Loucy (cell line): ENCODE measurements at regions not wholly inside any gene's neighbourhood (a gene's known extent, or its start where the extent isn't known, plus 50 kb on each side); places are given as distances from the start of the nearest gene placed in this dataset.

Experiments used
- H2AFZ ChIP-seq: fragments of 200-600 bp; sonication (generic); 2 replicates; pipeline ENCODE4 v1.6.0; 2016; ENCODE audit warnings: antibody characterized with exemption, mild to moderate bottlenecking, low read length, moderate library complexity
- H3F3A ChIP-seq: fragments of 200-600 bp; 2 replicates; pipeline ENCODE4 v1.6.0; 2016; ENCODE audit warnings: antibody characterized with exemption, low read depth, mild to moderate bottlenecking
- H3K27me3 ChIP-seq: fragments of 200-600 bp; sonication (generic); 2 replicates; pipeline ENCODE4 v1.6.1; 2014; ENCODE audit warnings: low read length, mild to moderate bottlenecking; ENCODE audit not compliant: insufficient read depth, poor library complexity, severe bottlenecking
- H3K36me3 ChIP-seq: fragments of 200-600 bp; sonication (generic); 2 replicates; pipeline ENCODE4 v1.6.1; 2016; ENCODE audit warnings: low read length; ENCODE audit not compliant: insufficient read depth
- H3K4me1 ChIP-seq: fragments of 200-600 bp; sonication (generic); 2 replicates; pipeline ENCODE4 v1.5.1; 2014; ENCODE audit warnings: low read length, mild to moderate bottlenecking; ENCODE audit not compliant: insufficient read depth, poor library complexity, severe bottlenecking
- H3K4me2 ChIP-seq: fragments of 200-600 bp; sonication (generic); 2 replicates; pipeline ENCODE4 v1.6.0; 2014; ENCODE audit warnings: antibody characterized with exemption, low read length, low read depth, mild to moderate bottlenecking; ENCODE audit not compliant: poor library complexity, severe bottlenecking
- H3K4me3 ChIP-seq: fragments of 200-600 bp; sonication (generic); 2 replicates; pipeline ENCODE4 v1.5.1; 2014; ENCODE audit warnings: low read length, mild to moderate bottlenecking, mixed read lengths; ENCODE audit not compliant: poor library complexity, severe bottlenecking
- H3K79me2 ChIP-seq: fragments of 200-600 bp; sonication (generic); 2 replicates; pipeline ENCODE4 v1.6.1; 2014; ENCODE audit warnings: low read length; ENCODE audit not compliant: insufficient read depth
- H3K9ac ChIP-seq: fragments of 200-600 bp; sonication (generic); 2 replicates; pipeline ENCODE4 v1.6.0; 2014; ENCODE audit warnings: mild to moderate bottlenecking, low read depth, low read length, moderate library complexity; ENCODE audit not compliant: poor library complexity, severe bottlenecking
- H3K9me2 ChIP-seq: fragments of 200-600 bp; sonication (generic); replicated peaks from 2 replicates; pipeline ENCODE4 v1.6.1; 2016; ENCODE audit warnings: low read depth, low read length, mixed read lengths
- H3K9me3 ChIP-seq: fragments of 200-600 bp; sonication (generic); 2 replicates; pipeline ENCODE4 v1.6.1; 2014; ENCODE audit warnings: mild to moderate bottlenecking, antibody characterized with exemption, low read length, low read depth; ENCODE audit not compliant: insufficient read depth
- H4K20me1 ChIP-seq: fragments of 200-600 bp; sonication (generic); 2 replicates; pipeline ENCODE4 v1.6.0; 2014; ENCODE audit warnings: antibody characterized with exemption, low read length, mild to moderate bottlenecking; ENCODE audit not compliant: insufficient read depth, poor library complexity, severe bottlenecking
- CTCF ChIP-seq: fragments of 200-600 bp; sonication (generic); conservative IDR thresholded peaks from 2 replicates; pipeline ENCODE4 v1.5.1; 2014; ENCODE audit warnings: mild to moderate bottlenecking, antibody characterized with exemption, low read length
- EZH2phosphoT487 ChIP-seq: fragments of 200-600 bp; IDR thresholded peaks from 2 replicates; pipeline ENCODE4 v1.6.1; 2018; ENCODE audit warnings: antibody characterized with exemption, mild to moderate bottlenecking, moderate library complexity, borderline replicate concordance

- Histone ChIP-seq H3F3A (no peaks in the 10 kb centered on the region), H3K36me3 (no peaks in the 10 kb centered on the region), H3K4me1 (no peaks in the 10 kb centered on the region), H3K27me3 (no peaks in the 10 kb centered on the region), H3K9ac (no peak overlapping the region), H3K9me2 (no peaks in the 10 kb centered on the region), H3K9me3 (no peaks in the 10 kb centered on the region), H2AFZ (no peak overlapping the region), H3K79me2 (no peaks in the 10 kb centered on the region), H3K4me2 (no peak overlapping the region), H3K4me3 (no peak overlapping the region), H4K20me1 (no peaks in the 10 kb centered on the region)
- no peak for TF ChIP-seq CTCF
- no peak for TF ChIP-seq EZH2phosphoT487
Observed at GRCh38 chr9:120098584-120098983, 481.4 kb downstream of the CDK5RAP2 start.

- Histone ChIP-seq H3K4me1 (no peaks in the 10 kb centered on the region), H3K79me2 (no peaks in the 10 kb centered on the region), H3K9me2 (no peaks in the 10 kb centered on the region), H3K9me3 (no peaks in the 10 kb centered on the region), H4K20me1 (no peaks in the 10 kb centered on the region), H3K4me3 (no peak overlapping the region), H2AFZ (no peak overlapping the region), H3F3A (no peaks in the 10 kb centered on the region), H3K9ac (no peak overlapping the region), H3K36me3 (no peaks in the 10 kb centered on the region), H3K4me2 (no peak overlapping the region), H3K27me3 (no peaks in the 10 kb centered on the region)
- no peak for TF ChIP-seq CTCF
- TF ChIP-seq EZH2phosphoT487 = no peak
Observed at GRCh38 chr9:120091206-120091605, 488.8 kb downstream of the CDK5RAP2 start.

- no peak for TF ChIP-seq EZH2phosphoT487
- no peak for TF ChIP-seq CTCF
Observed at GRCh38 chr9:120080849-120081248, 499.1 kb downstream of the CDK5RAP2 start.

More at GRCh38 chr9:120080849-120081248, 499.1 kb downstream of the CDK5RAP2 start:
- H4K20me1 ChIP-seq = no peaks in the 10 kb centered on the region
- H3K79me2 ChIP-seq = no peaks in the 10 kb centered on the region
- no peaks in the 10 kb centered on the region for H3K27me3 ChIP-seq
- no peak overlapping the region for H3K9ac ChIP-seq
- 0 out of 2 replicates have a peak, but pooled peaks cover 3% of the 10 kb centered on the region for H3K9me3 ChIP-seq
- no peaks in the 10 kb centered on the region for H3K4me1 ChIP-seq
- H3K4me2 ChIP-seq = no peak overlapping the region
- H3F3A ChIP-seq = no peaks in the 10 kb centered on the region
- no peak overlapping the region for H3K4me3 ChIP-seq
- no peaks in the 10 kb centered on the region for H3K36me3 ChIP-seq
- H2AFZ ChIP-seq = no peak overlapping the region
- no peaks in the 10 kb centered on the region for H3K9me2 ChIP-seq
